HG02571 (cell line): ENCODE measurements at regions not wholly inside any gene's neighbourhood (a gene's known extent, or its start where the extent isn't known, plus 50 kb on each side); places are given as distances from the start of the nearest gene placed in this dataset.
"Not testable (repeated sequence)": the region's sequence is repeated elsewhere in the genome, so short reads cannot be mapped to it uniquely, and the experiment has no call there.

Experiments used
- ATAC-seq: cut with Tn5 transposase; IDR thresholded peaks from one replicate; pipeline ENCODE4 v1.9.1; 2021; ENCODE audit warnings: mild to moderate bottlenecking, moderate library complexity; ENCODE audit not compliant: unreplicated experiment

DNA sequence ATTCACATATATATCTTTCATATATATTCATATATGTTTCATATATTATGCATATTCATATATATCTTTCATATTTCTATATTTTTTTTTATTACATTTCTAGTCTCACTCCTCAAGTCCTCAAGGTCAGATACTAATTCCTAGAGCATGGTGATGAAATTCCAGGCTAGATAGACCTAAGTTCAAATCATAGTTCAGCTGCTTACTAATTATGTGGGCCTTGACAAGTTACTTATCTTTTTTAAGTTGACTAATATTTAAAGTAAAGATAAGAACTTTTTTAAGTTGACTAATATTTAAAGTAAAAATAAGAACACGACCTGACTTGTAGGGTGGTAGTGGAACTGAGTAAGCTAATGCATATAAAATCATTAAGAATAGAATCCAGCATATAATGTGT lies 495.6 kb upstream of the MAN1A1 start:
- ATAC-seq, result no peak

DNA sequence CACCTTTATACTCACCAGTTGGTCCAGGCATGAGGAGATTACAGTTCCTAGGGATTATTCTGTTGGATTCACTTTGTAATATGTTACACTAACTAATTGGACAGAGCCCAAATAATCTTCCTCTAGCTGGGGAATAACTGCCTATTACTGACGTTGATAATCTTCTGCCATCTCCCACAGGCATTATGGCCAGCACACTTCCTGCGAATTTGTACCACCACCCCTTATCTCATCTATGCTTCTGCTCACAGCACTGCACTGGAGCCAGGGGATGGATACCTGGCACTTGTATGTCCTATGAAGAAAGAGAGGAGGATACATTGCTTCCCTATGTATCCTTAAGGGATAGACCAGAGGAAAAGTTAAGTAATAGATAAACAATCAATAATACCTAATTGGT lies 494.8 kb upstream of the MAN1A1 start:
- ATAC-seq, result no peak

DNA sequence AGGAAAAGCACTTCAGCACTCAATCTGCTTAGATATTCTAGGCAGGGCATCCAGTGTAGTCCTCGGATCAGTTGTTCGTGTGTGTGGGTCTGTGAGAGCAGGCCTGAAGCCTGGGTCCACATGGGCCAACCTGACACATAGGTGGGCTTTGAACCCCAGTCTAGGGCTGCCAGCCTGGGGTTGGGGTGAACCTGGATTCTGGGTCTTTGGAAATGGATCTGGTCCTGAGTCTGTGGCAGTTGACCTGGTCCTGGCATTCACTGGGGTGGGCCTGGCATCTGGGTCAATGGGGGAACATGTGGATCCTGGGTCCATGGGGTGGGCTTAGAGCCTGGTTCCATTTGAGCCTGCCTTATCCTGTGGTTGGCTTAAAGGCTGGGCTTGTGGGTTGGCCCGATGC lies 492.6 kb upstream of the MAN1A1 start:
- no peak for ATAC-seq

DNA sequence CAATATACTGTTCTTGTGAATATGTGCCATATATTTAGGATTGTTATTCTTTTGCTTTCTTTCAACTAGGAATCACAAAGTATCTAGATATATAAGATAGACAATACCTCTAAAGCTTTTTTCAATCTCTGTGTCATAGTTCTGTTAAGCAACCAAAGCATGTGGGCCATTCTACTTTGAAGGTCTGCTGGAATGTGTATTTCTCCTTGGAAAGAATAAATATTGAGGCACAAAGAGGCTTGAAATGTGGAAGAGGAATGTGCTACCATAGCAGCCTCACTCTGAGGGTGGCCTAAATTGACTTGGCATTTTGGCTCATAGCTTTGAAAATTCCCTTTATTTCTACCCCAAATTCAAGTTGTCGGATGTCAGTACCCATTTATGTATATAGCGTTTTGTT lies 488.5 kb upstream of the MAN1A1 start:
- ATAC-seq, result no peak

DNA sequence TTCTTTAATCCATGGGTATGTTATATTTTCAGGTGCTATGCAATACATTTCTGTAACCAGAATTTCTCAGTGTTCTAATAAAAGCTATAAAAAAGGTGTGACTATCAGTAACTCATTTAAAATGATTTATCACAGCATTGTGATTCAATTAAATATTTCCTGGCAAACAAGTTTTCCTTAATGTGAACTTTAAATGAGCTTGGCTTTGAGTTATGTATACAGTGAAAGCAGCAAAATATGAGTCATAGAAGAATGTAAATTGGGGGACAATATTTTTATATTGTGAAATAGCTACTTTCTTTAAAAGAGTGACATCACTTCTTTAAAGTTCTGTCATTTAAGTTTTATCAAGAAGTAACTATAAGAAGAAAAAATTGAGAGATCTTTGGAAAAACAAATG lies 484.9 kb upstream of the MAN1A1 start:
- no peak for ATAC-seq

DNA sequence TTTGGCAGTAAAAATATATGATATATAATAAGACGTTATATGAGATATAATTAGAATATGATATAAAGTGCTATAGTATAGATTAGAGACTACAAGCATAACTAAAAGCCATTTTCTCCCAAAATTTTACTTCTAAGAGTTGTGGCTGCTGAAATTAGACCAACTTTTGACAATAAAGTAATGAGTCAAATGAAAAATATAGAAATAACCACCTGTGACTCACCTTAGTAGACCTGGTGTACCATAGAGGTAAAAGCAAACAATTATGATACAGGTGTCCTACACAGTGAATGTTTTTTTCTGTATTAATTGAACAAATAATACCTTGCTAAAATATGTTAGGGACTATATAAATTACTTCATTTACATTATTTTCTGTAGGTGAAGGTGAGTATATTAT lies 482.9 kb upstream of the MAN1A1 start:
- no peak for ATAC-seq

DNA sequence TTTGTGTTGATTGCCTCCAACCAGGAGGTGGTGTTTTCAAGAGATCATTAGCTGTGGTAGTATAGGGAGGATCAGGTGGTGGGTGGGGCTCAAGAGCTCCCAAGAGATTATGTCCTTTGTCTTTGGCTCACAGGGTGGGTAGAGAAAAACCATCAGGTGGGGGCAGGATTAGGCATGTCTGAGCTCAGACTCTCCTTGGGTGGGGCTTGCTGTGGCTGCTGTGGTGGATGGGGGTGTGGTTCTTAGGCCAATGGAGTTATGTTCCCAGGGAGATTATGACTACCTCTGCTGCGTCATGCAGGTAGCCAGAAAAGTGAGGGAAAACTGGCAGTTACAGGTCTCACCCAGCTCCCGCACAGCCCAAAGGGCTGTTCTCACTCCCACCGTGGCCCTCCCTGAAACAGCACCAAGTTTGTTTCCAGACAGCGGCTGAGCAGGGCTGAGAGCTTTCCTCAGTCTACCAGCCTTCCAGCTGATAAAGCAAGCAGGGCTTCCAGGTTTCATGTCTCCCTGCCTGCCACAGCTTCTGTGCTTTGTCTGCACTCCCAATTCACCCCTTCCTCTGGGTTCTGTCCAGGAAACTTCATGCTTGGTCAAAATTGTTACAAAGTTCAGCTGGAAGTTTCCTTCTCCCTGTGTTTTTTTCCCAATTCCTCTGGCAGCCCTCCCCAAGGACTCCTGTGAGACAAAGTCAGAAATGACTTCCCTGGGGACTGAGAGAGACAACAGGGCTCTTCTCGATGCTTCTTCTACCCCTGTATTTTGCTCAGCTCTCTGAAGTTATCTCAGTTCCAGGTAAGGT lies 481.1 kb upstream of the MAN1A1 start:
- ATAC-seq, result no peak

DNA sequence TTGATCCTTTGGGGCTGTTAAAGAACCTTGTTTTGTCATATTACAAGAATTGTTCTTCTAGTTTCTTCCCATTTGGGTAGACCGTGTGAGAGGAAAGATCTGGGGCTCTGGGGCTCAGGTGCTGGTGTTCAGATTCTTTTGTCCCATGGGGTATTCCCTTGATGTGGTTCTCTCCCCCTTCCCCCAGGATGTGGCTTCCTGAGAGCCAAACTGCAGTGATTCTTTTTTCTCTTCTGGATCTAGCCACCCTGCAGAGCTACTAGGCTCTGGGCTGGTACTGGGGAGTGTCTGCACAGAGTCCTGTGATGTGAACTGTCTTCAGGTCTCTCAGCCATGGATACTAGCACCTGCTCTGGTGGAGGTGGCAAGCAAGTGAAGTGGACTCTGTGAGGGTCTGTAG lies 480.5 kb upstream of the MAN1A1 start:
- no peak for ATAC-seq

DNA sequence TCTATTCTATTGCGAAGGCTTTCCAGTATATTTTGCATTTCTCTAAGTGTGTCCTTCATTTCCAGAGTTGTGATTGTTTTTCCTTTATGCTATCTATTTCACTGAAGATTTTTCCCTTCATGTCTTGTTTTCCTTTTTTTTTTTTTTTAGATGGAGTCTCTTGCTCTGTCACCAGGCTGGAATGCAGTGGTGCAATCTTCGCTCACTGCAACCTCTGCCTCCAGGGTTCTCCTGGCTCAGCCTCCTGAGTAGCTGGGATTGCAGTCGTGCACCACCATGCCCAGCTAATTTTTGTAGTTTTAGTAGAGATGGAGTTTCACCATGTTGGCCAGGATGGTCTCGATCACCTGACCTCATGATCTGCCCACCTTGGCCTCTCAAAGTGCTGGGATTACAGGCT lies 479.9 kb upstream of the MAN1A1 start:
- not testable (repeated sequence) for ATAC-seq

DNA sequence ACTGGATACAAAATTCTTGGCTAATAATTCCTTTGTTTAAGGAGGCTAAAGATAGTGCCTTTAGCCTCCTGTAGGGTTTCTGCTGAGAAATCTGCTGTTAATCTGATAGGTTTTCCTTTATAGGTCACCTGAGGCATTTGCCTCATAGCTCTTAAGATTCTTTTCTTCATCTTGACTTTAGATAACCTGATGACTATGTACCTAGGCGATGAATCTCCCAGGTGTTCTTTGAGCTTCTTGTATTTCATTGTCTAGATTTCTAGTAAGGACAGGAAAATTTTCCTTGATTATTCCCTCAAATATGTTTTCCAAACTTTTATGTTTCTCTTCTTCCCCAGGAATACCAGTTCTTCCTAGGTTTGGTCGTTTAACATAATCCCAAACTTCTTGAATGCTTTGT lies 479.4 kb upstream of the MAN1A1 start:
- ATAC-seq, result no peak

DNA sequence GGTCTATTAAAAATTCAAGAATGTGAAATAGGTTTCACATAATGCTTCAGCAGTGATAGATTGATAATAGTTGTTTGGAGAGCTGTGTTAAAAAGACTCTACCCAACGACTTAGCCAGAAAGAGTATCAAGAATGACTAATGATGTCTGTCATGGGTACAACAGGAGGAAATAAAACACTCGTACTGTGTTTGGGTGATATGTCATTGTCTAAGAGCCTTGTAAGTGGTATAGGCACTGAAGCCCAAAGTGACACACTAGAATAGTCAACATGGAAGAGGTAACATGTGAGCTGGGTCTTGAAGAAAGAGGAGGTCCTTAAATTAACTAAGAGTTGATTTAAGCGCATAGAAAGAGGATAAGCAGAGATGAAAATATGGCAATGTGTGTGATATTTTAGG lies 471.8 kb upstream of the MAN1A1 start:
- ATAC-seq, result no peak

DNA sequence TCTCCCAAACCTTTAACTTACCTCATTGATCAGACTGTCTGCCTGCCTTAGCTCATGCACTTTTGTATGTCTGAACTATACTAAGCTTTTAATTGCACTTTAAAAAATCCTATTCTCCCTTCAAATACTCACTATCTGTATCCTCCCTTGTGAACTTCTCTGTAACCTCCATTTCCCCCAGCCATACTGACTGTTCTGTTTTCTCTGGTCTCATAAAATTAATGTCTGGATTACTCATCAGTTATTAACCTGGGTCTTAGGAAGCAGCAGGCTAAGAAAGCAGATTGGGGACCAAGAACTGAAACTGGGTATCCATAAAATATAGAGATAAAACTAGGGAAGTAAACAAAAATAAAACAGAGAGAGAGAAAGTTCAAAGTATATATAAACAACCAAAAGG lies 469.3 kb upstream of the MAN1A1 start:
- no peak for ATAC-seq

DNA sequence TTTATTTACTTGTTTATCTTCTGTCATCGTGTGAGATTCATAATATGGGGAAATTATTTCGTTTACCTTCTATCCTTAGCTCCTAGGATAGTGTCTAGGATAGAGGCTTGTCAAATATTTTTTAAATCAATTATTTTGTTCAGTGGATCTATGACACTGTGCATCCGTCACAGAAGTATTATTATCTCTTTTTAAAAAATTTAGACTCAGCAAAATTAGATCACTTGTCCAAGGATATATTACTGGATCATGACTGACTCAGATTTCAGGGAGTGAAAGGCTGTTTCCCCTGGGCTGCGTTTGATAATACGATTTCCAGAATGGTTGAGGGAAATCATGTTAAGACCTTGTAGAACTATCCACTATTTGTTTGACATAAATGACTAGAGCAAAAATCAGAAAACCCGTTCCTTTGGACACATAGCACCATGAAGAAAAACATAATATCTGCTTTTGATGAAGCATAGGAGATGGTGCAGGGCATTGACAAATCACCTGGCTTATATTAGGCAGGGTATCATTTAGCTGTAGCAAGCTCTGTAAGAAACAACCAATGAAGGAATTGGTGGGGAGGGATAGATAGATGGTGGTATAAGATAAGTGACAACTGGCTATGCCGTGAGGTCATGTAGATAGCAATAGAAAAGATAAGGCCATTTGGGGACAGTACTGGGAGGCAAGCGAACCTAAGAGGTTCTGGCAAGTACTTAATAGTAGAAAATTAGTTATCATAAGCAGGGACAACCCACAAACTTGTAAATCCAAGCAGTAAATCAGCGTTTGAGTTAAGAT lies 465.2 kb upstream of the MAN1A1 start:
- ATAC-seq, result no peak

DNA sequence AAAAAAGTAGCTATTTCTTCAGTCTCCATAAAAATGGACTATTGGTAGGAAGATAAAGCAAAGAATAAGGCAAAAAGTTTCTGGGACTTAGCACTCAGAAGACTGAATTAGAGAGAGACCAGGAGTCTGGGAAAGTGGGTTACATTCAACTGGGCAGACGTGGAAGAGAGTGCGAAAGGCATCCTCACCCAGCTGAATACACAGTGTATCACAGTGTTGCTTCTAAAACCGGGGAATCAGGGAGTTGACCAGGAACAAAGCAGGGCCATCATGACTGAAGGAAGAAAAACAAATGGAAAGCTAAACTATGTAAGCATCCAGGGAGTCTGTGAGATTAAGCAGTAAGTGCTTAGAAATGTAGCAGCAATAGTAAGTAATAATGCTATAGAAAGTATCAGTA lies 452.9 kb upstream of the MAN1A1 start:
- no peak for ATAC-seq

DNA sequence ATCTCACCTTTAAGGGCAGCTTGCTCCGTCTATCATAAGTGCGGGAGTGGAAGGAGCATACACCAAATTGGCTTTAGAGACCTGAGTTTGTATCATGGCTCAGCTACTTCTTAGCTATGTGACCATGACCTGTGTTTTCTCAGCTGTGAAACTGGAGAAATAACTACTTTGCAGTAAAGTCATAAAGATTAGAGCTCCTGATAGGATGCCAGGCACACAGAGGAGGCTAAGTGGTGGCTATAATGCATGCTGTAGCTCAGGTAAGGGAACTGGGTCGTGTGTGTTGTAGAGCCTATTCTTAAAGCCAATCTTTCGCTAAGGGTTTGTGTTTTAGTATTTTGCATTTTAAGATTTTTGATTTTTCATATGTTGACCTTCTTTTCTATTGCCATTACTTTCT lies 451.5 kb upstream of the MAN1A1 start:
- ATAC-seq, result no peak

DNA sequence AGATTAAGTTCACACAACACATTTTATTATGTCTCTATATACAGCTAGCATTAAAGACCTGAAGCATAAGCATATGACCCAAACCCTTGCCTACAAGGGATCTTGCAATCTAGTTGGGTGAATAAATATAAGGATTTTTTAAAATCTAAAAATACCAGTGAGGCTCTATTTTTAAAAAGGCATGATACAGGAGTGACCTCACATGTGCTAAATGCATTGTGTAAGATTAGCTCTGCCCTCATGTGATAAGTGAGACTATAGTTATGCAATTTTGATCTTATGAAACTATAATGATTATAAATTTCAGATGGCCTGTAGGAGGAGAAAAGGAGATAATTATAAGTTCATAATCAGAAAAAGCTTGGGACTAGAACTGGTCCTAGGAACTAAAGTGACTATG lies 451.0 kb upstream of the MAN1A1 start:
- no peak for ATAC-seq

DNA sequence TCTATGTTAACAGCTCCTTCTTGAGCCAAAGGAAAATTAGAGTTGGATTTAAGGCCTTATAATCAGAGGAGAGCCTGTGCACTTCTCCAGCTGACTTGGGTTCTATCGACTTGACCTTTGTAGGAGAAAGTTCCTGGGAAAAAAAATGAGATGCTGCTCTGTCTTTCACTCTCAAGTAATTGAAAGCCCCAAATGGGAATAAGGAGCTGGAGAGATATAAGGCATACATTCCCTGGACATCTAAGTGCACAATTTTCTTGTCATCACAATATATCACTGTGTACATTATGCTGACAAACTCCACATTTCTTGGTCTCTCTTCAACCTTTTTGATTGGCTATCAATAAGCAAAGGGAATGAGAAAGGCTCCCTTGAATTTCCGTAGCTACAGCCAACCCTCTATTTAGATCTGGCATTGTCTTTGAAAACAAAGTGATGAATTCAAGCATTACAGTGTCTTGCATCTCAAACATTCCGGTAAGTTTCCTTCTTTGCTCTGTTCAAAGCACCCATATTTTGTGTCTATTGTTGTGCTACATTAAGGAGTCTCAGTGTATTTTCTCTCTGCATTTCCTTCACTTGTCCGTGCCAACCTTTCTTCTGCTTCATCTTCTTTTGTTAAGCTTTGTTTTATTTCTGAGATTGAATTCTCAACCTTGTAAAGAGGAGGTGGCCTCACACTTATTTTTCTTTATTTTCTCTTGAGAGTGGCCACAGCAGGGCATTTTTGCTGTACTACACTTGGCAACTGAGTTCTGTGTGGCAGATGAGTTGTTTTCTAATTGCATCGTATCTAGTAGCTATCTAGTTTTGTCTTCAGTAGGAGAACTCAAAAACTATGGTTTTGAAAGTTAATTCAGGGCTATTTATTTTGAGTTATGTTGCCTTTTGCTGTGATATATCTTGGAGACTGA lies 450.3 kb upstream of the MAN1A1 start:
- ATAC-seq, result no peak

DNA sequence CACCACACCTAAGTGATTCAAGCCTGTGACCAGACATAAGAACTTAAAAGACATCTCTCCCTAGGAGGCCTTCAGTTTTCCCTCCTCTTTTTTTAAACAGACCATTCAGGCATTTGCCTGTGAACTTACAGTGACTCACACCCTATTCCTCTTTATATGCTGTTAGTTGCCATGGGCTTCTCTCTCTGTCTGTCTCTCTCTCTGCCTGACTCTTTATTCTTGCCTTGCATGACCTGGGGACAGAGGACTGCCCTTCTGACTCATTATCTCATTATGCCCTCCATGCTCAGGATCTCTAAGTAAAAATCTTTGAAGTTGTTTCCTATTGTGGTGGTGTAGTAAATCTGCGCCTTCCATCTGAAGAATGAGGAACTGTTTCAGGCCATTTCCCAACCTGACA lies 442.2 kb upstream of the MAN1A1 start:
- ATAC-seq, result no peak

DNA sequence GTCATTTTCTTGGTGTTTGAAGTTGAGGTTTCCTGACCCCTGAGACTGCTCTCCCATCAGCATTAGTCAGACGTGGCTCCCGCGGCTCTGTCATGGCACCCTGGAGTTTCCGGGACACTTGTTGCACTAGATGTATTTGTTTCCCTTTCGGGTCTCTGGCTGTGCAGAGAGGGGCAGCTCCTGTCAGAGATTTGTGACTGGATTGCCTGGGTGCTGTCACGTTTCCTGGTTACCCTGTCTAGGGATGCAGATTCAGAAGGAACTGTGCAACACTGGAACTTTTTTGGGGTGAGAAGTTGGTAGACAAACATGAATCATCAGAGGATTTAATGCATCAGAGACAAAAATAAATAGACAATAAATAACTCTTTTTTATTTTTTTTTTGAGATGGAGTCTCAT lies 431.8 kb upstream of the MAN1A1 start:
- ATAC-seq, result no peak

DNA sequence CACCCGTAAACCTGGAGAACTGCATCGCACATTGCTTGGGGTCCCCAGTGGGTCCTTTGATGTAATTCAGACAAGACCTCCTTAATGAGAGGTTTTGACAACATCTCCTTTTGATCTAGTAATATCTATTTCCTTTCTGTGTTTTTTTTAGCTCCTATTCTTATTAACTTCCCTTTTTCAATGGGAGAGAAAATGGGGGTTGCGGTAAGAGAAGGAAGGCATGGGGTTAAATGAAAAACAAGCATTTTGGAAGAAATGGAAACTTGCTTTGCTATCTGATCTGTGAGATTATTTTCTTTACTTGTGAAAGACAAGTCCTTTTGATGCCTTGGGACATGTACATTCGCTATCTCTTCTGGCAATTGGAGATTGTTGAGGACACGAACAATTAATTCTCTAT lies 418.6 kb upstream of the MAN1A1 start:
- ATAC-seq, result no peak

DNA sequence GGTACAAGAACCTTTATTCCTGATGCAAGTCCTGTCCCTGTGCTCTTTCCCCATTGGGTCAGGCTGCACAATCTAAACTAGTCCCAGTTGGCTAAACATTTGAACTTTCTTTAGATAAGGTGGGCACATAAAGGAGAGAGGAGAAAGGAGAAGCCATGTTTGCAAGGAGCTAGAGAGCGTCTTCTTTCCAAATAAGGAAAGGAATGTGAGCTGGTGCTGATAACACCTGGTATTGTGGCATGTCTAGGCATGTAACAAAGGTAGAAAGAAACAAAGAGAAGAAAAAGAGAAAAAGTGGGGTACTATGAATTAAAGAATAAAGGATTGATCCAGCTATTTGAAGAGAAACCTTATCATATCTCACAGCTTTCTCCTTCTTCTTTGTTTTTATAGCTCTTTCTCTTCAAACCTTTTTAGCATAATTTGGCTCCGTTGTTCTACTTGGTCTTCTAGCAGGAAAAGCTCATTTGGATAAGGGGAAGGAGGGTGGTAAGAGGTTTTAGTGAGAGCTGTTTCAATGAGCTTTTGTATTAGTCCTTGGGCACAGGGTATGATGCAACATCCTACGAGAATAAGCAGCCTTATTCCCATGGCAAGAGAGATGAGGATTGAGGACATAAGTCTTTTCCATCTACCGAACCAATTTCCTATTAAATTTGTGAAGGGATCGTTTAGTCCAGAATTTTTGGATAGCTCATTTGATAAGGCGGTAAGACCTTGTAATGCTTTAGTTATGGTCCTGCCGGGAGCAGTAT lies 415.5 kb upstream of the MAN1A1 start:
- no peak for ATAC-seq
